Mesodermal cell (in vitro differentiated cells): ENCODE measurements at regions not wholly inside any gene's neighbourhood (a gene's known extent, or its start where the extent isn't known, plus 50 kb on each side); places are given as distances from the start of the nearest gene placed in this dataset.

Experiments
- H3K27ac ChIP-seq: 2 replicates; pipeline ENCODE4 v1.7.0; 2013; ENCODE audit warnings: mild to moderate bottlenecking, low read depth, low read length, moderate library complexity; ENCODE audit not compliant: severe bottlenecking
- H3K36me3 ChIP-seq: 2 replicates; pipeline ENCODE4 v1.7.1; 2013; ENCODE audit warnings: mild to moderate bottlenecking, low read length, moderate library complexity; ENCODE audit not compliant: control insufficient read depth, insufficient read depth
- H3K4me1 ChIP-seq: one replicate; pipeline ENCODE4 v1.7.1; 2013; ENCODE audit warnings: mild to moderate bottlenecking, low read length; ENCODE audit not compliant: insufficient read depth, control insufficient read depth, poor library complexity, severe bottlenecking
- H3K4me3 ChIP-seq: 2 replicates; pipeline ENCODE4 v1.7.0; 2013; ENCODE audit warnings: low read length, control low read depth, mild to moderate bottlenecking; ENCODE audit not compliant: insufficient read depth, poor library complexity, severe bottlenecking; ENCODE audit errors: extremely low read depth
- H3K9me3 ChIP-seq: 2 replicates; pipeline ENCODE4 v1.7.1; 2013; ENCODE audit warnings: mild to moderate bottlenecking, low read length, moderate library complexity; ENCODE audit not compliant: control insufficient read depth
- WGBS, 2 experiments: methylation state at CpG; one replicate each; pipeline ENCODE4 v1.1.5; 2013; ENCODE audit warnings: missing lambda C conversion rate in 2 of 2; ENCODE audit not compliant: insufficient coverage in 2 of 2; 5-methylcytosine and 5-hydroxymethylcytosine counted together

DNA sequence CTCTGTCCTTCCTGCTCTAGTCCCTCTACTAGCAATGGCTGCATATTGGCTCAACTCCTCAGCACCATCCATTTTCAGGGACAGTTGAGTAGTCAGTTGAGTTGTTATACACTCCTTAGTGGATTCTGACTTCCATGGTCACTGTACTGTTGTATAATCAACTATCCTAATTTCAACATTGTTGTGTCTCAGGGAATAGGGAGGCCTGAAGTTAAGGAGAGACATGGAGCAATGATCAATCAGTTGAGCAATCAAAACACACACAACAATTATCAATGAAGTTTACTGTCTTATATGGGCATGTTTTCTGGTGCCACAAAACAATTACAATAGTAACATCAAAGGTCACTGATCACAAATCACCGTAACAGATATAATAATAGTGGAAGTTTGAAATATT, 255.9 kb downstream of the KCNC2 start:
- Histone ChIP-seq H3K4me3 (no peak overlapping the region), H3K9me3 (no peaks in the 10 kb centered on the region), H3K4me1 (no peaks in the 10 kb centered on the region), H3K36me3 (no peaks in the 10 kb centered on the region), H3K27ac (no peak overlapping the region)
- WGBS, 2 experiments, result no CpG with 5 or more reads among the region's 1 CpG

DNA sequence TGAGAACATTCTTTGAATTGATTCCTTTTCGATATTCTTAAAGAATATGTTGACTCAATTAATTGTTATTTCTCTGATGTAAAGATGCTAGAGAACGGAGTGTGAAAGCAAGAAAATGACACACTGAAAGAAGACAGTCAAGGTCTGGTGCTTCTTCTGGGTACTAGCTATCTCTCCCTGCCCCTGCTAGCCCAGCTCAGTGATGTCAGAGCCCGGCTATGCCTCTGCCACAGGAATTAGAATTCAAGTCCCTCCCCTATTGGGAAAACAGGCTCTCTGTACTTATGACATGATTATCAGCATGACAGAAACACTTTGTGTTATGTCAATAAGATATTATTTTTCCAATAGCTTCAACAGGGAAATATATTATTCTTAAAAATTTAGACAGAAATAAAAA, 252.4 kb downstream of the KCNC2 start:
- H3K36me3 ChIP-seq, result no peaks in the 10 kb centered on the region
- H3K9me3 ChIP-seq, result no peaks in the 10 kb centered on the region
- H3K4me3 ChIP-seq, result no peak overlapping the region
- WGBS, 2 experiments, result 88 to 100% methylated on average over 1 to 2 of the region's 3 CpGs
- no peaks in the 10 kb centered on the region for H3K4me1 ChIP-seq
- no peak overlapping the region for H3K27ac ChIP-seq

DNA sequence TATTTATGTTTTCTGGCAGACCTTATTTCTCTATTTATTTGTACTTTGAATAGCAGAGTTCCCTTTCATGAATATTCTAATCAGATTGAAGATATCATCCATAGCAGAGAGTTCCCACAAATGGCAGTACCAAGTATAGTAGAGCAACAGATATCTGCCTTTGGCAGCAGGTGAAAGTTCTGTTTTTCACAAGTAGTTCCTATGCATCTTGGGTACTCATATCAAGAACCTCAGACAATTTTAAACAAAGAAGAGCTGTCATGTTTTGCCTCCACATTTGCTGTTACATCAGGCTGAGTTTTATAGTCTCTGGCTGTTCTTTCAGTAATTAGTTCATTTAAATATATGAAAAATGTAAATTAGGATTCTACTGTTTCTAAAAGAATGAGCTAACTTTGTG, 252.0 kb downstream of the KCNC2 start:
- H3K27ac ChIP-seq, result no peak overlapping the region
- no peak overlapping the region for H3K4me3 ChIP-seq
- H3K9me3 ChIP-seq, result no peaks in the 10 kb centered on the region
- no peaks in the 10 kb centered on the region for H3K36me3 ChIP-seq
- H3K4me1 ChIP-seq, result no peaks in the 10 kb centered on the region

DNA sequence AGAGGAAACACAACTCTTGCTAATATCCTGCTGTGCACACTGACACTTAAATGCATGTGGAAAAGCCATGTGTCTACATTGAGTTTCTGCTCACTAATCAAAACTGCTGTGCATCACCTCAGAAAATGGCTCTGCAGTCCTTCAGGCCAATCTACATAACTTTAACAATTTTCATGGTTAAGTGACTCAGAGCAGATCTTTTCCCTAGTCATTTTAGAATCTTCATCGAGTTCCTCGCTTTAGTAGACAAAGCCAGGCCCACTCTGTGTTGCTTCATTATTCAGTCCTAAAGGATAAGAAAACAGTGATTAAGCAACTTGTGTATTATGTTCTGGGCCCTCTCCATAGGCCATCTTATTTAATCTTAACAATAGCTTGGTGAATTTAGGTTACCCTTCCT, 250.0 kb downstream of the KCNC2 start:
- no peak overlapping the region for H3K4me3 ChIP-seq
- no peaks in the 10 kb centered on the region for H3K9me3 ChIP-seq
- H3K27ac ChIP-seq, result no peak overlapping the region
- H3K4me1 ChIP-seq, result no peaks in the 10 kb centered on the region
- H3K36me3 ChIP-seq, result no peaks in the 10 kb centered on the region
- WGBS, 2 experiments, result no CpG with 5 or more reads among the region's 2 CpGs

DNA sequence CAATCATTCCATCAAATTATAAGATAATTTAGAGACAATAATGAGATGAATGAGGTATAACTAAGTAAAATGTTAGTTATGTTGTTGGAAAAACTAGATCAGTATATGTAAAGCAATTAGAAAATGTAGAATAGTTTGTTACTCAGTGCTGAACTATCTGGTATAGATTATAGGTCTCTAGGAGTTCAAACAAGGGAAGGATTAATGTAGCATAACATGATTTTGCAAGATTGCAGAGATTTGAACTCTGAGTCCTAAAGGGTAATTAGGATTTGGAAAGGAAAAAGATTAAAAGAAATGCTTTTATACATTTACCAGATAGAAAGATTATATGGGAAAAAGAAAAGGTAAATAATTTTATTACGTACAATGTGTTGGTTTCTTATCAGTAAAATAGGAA, 246.3 kb downstream of the KCNC2 start:
- H3K27ac ChIP-seq, result no peak overlapping the region
- H3K4me1 ChIP-seq, result no peaks in the 10 kb centered on the region
- H3K36me3 ChIP-seq, result no peaks in the 10 kb centered on the region
- WGBS, 2 experiments, result no CpG with 5 or more reads among the region's 1 CpG
- no peaks in the 10 kb centered on the region for H3K9me3 ChIP-seq
- H3K4me3 ChIP-seq, result no peak overlapping the region

DNA sequence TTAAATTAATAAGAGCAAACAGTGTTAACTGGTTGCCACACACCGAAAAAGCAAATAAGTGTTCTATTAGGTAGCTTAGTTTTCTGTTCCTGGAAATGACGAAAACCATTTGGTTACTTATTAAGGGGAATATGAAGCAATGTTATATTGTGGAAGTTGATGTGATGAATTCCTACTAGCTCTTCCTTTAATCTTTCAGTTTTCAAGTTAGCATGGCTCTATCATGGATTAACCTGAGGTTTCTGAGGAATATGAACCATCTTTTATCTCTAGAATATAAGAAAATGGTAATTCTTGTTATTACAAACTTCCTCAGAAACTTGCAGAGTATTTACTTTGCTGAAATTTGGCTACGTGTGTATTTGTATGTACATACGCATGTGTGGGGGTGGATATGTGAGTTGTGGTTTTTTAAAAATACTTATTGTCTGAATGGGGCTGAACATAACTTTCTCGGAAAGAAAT, 245.7 kb downstream of the KCNC2 start:
- Histone ChIP-seq H3K4me3 (no peak overlapping the region), H3K36me3 (no peaks in the 10 kb centered on the region), H3K9me3 (no peaks in the 10 kb centered on the region), H3K27ac (no peak overlapping the region), H3K4me1 (no peaks in the 10 kb centered on the region)
- 94 to 95% methylated on average over 2 to 4 of the region's 5 CpGs for WGBS, 2 experiments

DNA sequence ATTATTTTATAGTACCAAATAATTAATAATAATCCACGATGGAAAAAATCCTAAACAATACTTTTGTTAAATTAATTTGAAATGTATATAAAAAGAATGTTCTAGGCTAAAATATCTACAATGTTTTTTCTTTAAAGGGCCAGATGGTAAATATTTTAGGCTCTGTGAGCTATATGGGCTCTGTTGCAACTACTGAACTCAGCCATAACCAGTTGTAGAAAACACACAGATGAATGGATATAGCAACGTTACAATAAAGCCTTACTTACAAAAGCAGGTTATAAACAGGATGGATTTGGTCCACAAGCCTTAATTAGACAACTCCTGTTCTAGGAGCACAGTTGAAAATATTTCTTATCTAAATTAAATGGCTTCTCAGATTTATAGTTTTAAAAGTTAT, 245.2 kb downstream of the KCNC2 start:
- no peak overlapping the region for H3K27ac ChIP-seq
- H3K9me3 ChIP-seq, result no peaks in the 10 kb centered on the region
- H3K4me3 ChIP-seq, result no peak overlapping the region
- no peaks in the 10 kb centered on the region for H3K4me1 ChIP-seq
- WGBS, 2 experiments, result no CpG with 5 or more reads among the region's 2 CpGs
- H3K36me3 ChIP-seq, result no peaks in the 10 kb centered on the region

DNA sequence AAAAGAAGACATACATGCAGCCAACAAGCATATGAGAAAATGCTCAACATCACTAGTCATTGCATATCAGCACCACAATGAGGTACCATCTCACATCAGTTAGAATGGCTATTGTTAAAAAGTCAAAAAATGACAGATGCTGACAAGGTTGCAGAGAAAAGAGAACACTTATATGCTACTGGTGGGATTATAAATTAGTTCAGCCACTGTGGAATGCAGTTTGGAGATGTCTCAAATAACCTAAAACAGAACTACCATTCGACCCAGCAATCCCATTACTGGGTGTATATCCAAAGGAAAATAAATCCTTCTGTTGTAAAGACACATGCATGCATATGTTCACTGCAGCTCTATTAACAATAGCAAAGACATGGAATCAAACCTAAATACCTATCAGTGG, 238.4 kb downstream of the KCNC2 start:
- no peaks in the 10 kb centered on the region for H3K36me3 ChIP-seq
- no peaks in the 10 kb centered on the region for H3K4me1 ChIP-seq
- no CpG with 5 or more reads among the region's 1 CpG for WGBS, 2 experiments
- H3K4me3 ChIP-seq, result no peak overlapping the region
- H3K27ac ChIP-seq, result no peak overlapping the region
- no peaks in the 10 kb centered on the region for H3K9me3 ChIP-seq

DNA sequence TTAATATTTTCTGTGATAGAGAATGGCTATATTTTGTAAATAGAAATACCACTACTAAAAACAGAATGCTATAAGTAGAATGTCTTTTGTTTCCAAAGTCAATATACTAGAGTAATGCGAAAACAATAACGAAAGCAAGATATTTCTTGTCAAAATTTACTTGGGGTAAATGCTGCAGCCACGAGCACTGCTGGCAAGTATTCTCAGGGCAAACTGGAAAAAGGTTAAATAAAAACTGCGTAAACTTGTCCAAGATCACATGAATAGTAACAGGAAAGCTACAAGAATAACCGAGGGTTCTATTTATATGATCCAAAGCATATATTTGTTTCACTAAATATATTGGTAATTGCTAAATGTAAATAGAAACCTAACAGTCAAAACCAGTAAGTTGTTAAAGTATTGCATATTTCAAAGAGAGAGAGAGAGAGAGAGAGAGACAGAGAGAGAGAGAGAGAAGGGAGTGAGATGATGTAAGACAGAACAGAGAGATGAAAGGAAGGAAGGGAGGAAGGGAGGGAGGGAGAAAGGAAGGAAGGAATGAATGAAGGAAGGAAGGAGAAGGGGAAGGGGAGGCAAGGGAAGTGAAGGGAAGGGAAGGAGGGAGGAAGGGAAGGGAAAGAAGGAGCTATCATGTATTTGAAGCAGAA, 231.7 kb downstream of the KCNC2 start:
- Histone ChIP-seq H3K4me1 (no peaks in the 10 kb centered on the region), H3K36me3 (no peaks in the 10 kb centered on the region), H3K27ac (no peak overlapping the region), H3K9me3 (no peaks in the 10 kb centered on the region), H3K4me3 (no peak overlapping the region)
- WGBS, 2 experiments, result 89 to 95% methylated on average over 3 of the region's 5 CpGs

DNA sequence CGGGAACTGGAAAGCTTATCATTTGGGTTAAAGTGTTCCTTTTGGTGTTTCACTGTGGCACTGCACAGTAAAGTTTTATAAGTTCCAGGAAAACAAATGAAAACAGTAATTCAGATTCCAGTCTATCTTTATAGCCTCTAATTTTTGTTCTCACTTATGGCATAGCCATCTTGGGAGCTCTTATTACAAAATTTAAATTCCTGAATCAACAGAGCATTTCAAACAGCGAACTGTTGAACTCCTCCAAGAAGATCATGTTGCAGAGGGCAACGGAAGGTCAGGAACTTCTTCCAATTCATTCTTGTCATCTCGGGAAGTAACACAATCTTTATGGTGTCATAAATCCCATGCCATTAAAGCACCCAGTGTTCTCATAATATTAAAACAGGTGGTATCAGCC, 229.1 kb downstream of the KCNC2 start:
- Histone ChIP-seq H3K9me3 (no peaks in the 10 kb centered on the region), H3K4me1 (no peaks in the 10 kb centered on the region), H3K27ac (no peak overlapping the region), H3K36me3 (no peaks in the 10 kb centered on the region), H3K4me3 (no peak overlapping the region)
- 92% methylated on average over 2 of the region's 4 CpGs; no CpG with 5 or more reads in 1 of the 2 experiments for WGBS, 2 experiments

DNA sequence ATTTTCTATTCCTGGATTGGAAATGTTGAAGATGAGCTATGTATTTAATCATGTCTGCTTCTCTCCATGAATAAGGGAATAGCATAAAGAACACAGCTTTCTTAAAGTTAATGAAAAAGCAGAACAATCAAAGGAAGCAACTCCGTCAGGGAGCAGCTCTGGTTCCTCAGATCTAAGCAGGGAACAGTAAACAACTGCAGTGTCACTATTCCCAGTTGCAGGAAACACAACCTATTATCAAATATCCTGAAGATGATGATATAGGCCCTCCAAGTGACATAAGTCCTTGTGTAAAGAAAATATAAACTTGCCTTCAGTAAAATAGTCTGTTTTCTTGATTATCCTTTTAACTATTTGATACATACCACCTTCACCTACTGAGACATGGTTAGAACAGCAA, 228.1 kb downstream of the KCNC2 start:
- H3K9me3 ChIP-seq, result no peaks in the 10 kb centered on the region
- H3K27ac ChIP-seq, result no peak overlapping the region
- WGBS, 2 experiments, result 83% methylated on average over 1 of the region's 1 CpG; no CpG with 5 or more reads in 1 of the 2 experiments
- H3K4me1 ChIP-seq, result no peaks in the 10 kb centered on the region
- H3K4me3 ChIP-seq, result no peak overlapping the region
- H3K36me3 ChIP-seq, result no peaks in the 10 kb centered on the region
